ENCODE measurements at regions not wholly inside any gene's neighbourhood (a gene's known extent, or its start where the extent isn't known, plus 50 kb on each side); places are given as distances from the start of the nearest gene placed in this dataset.

GRCh38 chr18:22318745-22319407, 98.8 kb downstream of the CTAGE1 start:
- no peak for DNase-seq (ENCODE audit: low read depth)
- H3K27me3 ChIP-seq (ENCODE audit: control insufficient read depth, insufficient read depth, low read length): no peaks in the 10 kb centered on the region
- H3K36me3 ChIP-seq (ENCODE audit: control insufficient read depth, insufficient read depth, low read length): no peaks in the 10 kb centered on the region

GRCh38 chr18:22314420-22314819, 103.3 kb downstream of the CTAGE1 start:
- no peak for DNase-seq (ENCODE audit: low read depth)
- no peaks in the 10 kb centered on the region for H3K36me3 ChIP-seq (ENCODE audit: control insufficient read depth, insufficient read depth, low read length)
- TF ChIP-seq CTCF (IDR thresholded peaks at IDR 0.05; ENCODE audit: insufficient read depth, low read length, poor library complexity, severe bottlenecking): no peak
- H3K4me3 ChIP-seq (ENCODE audit: low read depth, low read length): no peak overlapping the region
- no peaks in the 10 kb centered on the region for H3K27me3 ChIP-seq (ENCODE audit: control insufficient read depth, insufficient read depth, low read length)

More at GRCh38 chr18:22318745-22319407, 98.8 kb downstream of the CTAGE1 start:
- H3K4me3 ChIP-seq (ENCODE audit: low read depth, low read length): no peak overlapping the region
- TF ChIP-seq CTCF (IDR thresholded peaks at IDR 0.05; ENCODE audit: insufficient read depth, low read length, poor library complexity, severe bottlenecking): no peak

GRCh38 chr18:22314001-22314400, 103.7 kb downstream of the CTAGE1 start:
- DNase-seq (ENCODE audit: low read depth): no peak
- H3K27me3 ChIP-seq (ENCODE audit: control insufficient read depth, insufficient read depth, low read length): no peaks in the 10 kb centered on the region
- no peaks in the 10 kb centered on the region for H3K36me3 ChIP-seq (ENCODE audit: control insufficient read depth, insufficient read depth, low read length)
- TF ChIP-seq CTCF (IDR thresholded peaks at IDR 0.05; ENCODE audit: insufficient read depth, low read length, poor library complexity, severe bottlenecking): no peak
- no peak overlapping the region for H3K4me3 ChIP-seq (ENCODE audit: low read depth, low read length)

- no peak for TF ChIP-seq CTCF (IDR thresholded peaks at IDR 0.05; ENCODE audit: insufficient read depth, low read length, poor library complexity, severe bottlenecking)
- no peaks in the 10 kb centered on the region for H3K27me3 ChIP-seq (ENCODE audit: control insufficient read depth, insufficient read depth, low read length)
- no peaks in the 10 kb centered on the region for H3K36me3 ChIP-seq (ENCODE audit: control insufficient read depth, insufficient read depth, low read length)
- no peak for DNase-seq (ENCODE audit: low read depth)
- H3K4me3 ChIP-seq (ENCODE audit: low read depth, low read length): no peak overlapping the region
Measured at GRCh38 chr18:22311301-22311700, 106.4 kb downstream of the CTAGE1 start.

- no peak for TF ChIP-seq CTCF (IDR thresholded peaks at IDR 0.05; ENCODE audit: insufficient read depth, low read length, poor library complexity, severe bottlenecking)
- Histone ChIP-seq H3K4me3 (ENCODE audit: low read depth, low read length) (no peak overlapping the region), H3K27me3 (ENCODE audit: control insufficient read depth, insufficient read depth, low read length) (no peaks in the 10 kb centered on the region), H3K36me3 (ENCODE audit: control insufficient read depth, insufficient read depth, low read length) (no peaks in the 10 kb centered on the region)
- DNase-seq (ENCODE audit: low read depth): no peak
Measured at GRCh38 chr18:22309191-22309590, 108.5 kb downstream of the CTAGE1 start.

- no peak for TF ChIP-seq CTCF (IDR thresholded peaks at IDR 0.05; ENCODE audit: insufficient read depth, low read length, poor library complexity, severe bottlenecking)
- DNase-seq (ENCODE audit: low read depth): no peak
- no peaks in the 10 kb centered on the region for H3K36me3 ChIP-seq (ENCODE audit: control insufficient read depth, insufficient read depth, low read length)
- H3K27me3 ChIP-seq (ENCODE audit: control insufficient read depth, insufficient read depth, low read length): no peaks in the 10 kb centered on the region
- no peak overlapping the region for H3K4me3 ChIP-seq (ENCODE audit: low read depth, low read length)
Measured at GRCh38 chr18:22307528-22307927, 110.2 kb downstream of the CTAGE1 start.
